Stimulated activated CD4-positive, alpha-beta T cell treated with anti-CD3 and anti-CD28 coated beads, Interleukin-12 subunit alpha, Interleukin-12 subunit beta, amount 100 ng/mL, for 4 hours (primary cell): ENCODE measurements at regions not wholly inside any gene's neighbourhood (a gene's known extent, or its start where the extent isn't known, plus 50 kb on each side); places are given as distances from the start of the nearest gene placed in this dataset.
"Not testable (repeated sequence)": the region's sequence is repeated elsewhere in the genome, so short reads cannot be mapped to it uniquely, and the experiment has no call there.

ENCODE experiments used
- DNase-seq: peaks from one replicate; pipeline ENCODE4 v3.0.0-alpha.2; 2020

DNA sequence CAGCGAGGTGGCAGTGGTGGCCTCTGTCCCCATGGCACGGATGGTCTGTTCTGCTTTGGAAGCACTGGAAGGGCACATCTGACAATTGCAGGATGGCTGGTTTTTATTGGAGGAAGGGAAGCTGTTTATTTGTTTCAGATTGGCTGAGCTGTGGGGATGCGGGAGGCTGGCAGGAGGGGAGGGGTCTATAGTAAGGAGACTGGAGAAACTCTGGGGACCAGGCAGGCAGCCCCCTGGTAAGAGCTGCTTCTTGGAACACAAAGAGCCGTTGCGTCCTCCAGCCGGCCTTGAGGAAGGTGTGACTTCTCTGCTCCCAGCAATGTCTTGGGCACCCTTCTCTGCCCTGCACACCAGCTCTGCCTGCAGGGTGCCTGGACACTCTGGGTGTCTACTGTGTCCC, 85.1 kb upstream of the SPDYE9 start:
- not testable (repeated sequence) for DNase-seq

- DNase-seq, result not testable (repeated sequence)
Measured at GRCh38 chr7:73170415-73170814, 84.6 kb upstream of the SPDYE9 start.

DNA sequence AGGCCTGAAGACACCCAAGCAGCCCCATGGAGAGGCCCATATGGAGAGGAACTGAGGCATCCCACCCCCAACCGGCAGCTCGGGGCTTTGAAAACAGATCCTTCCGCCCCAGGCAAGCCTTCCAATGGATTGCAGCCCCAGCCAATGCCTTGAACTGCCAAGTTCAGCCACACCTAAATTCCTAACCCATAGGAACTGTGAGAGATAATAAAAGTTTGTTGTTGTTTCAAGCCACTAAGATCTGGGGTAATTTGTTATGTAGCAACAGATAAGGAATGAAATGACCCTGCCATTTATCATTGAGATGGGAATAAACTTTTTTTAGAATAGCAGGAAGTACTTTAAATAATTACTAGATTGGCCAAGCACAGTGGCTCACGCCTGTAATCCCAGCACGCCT, 80.3 kb upstream of the SPDYE9 start:
- DNase-seq, result not testable (repeated sequence)

GRCh38 chr7:73162680-73163079, 76.8 kb upstream of the SPDYE9 start:
- DNase-seq, result not testable (repeated sequence)

DNA sequence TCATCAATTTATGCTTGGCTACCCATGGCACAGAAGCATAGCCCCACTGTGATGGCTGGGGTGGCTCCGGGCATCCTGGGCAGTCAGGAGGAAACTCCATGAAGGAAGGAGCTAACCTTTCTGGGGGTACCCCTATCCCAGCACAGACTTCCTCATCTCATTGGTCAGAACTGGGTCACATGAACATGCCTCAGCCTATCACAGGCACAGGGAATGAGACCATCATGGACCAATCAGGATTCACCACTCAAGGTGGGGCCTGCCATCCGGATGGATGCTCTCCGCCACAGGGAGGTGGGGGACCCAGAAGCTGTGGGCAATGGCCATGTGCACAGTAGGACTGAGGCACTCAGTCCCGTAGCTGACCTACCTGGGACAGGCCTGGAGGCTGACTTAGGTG, 75.9 kb upstream of the SPDYE9 start:
- DNase-seq, result not testable (repeated sequence)

GRCh38 chr7:73157169-73157661, 71.4 kb upstream of the SPDYE9 start:
- DNase-seq, result not testable (repeated sequence)

- not testable (repeated sequence) for DNase-seq
Measured at GRCh38 chr7:73156510-73157168, 70.8 kb upstream of the SPDYE9 start.

GRCh38 chr7:73154586-73155038, 68.8 kb upstream of the SPDYE9 start:
- peak; percentile 66 for DNase-seq

- not testable (repeated sequence) for DNase-seq
Measured at GRCh38 chr7:73153921-73154585, 68.2 kb upstream of the SPDYE9 start.

- DNase-seq, result not testable (repeated sequence)
Measured at GRCh38 chr7:73148570-73148969, 62.7 kb upstream of the SPDYE9 start.

DNA sequence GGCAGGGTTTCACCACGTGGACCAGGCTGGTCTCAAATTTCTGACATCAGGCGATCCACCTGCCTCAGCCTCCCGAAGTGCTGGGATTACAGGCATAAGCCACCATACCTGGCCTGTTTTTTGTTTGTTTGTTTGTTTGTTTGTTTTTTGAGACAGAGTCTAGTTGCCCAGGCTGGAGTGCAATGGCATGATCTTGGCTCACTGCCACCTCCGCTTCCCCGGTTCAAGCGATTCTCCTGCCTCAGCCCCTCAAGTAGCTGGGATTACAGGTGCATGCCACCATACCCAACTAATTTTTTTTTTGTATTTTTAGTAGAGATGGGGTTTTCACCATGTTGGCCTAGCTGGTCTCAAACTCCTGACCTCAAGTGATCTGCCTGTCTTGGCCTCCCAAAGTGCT, 61.8 kb upstream of the SPDYE9 start:
- DNase-seq, result not testable (repeated sequence)

GRCh38 chr7:73143993-73144392, 58.2 kb upstream of the SPDYE9 start:
- DNase-seq, result not testable (repeated sequence)

GRCh38 chr7:73137922-73138321, 52.1 kb upstream of the SPDYE9 start:
- DNase-seq, result not testable (repeated sequence)
